Activated CD4-positive, alpha-beta memory T cell treated with anti-CD3 and anti-CD28 coated beads, Interleukin-2, amount 10 ng/mL, durations not matched to agents 7 days and 5 days (primary cell): ENCODE measurements at regions not wholly inside any gene's neighbourhood (a gene's known extent, or its start where the extent isn't known, plus 50 kb on each side); places are given as distances from the start of the nearest gene placed in this dataset.

Experiments
- CTCF ChIA-PET: fragments of 350-600 bp; sonication (Branson Sonifier 250); formaldehyde crosslinking; loops from one replicate; lab custom pipeline; 2021; ENCODE audit warnings: antibody characterized with exemption, inconsistent platforms; lab: Charles Lee
- POLR2A ChIA-PET: fragments of 350-600 bp; sonication (Branson Sonifier 250); formaldehyde crosslinking; loops from one replicate; lab custom pipeline; 2021; ENCODE audit warnings: antibody characterized with exemption; lab: Charles Lee
- DNase-seq: peaks from one replicate; pipeline ENCODE4 v3.0.0-alpha.2; 2020
- H3K27ac Mint-ChIP-seq: one replicate; pipeline ENCODE4 v1.8.0; 2021; ENCODE audit warnings: mild to moderate bottlenecking, mixed read lengths
- H3K27me3 Mint-ChIP-seq: one replicate; pipeline ENCODE4 v1.8.0; 2021; ENCODE audit warnings: mixed read lengths
- H3K36me3 Mint-ChIP-seq: one replicate; pipeline ENCODE4 v1.8.0; 2021; ENCODE audit warnings: low read depth, mixed read lengths
- H3K4me1 Mint-ChIP-seq: one replicate; pipeline ENCODE4 v1.8.0; 2021; ENCODE audit warnings: mixed read lengths
- H3K4me3 Mint-ChIP-seq: one replicate; pipeline ENCODE4 v1.8.0; 2021; ENCODE audit warnings: mild to moderate bottlenecking, mixed read lengths
- H3K9me3 Mint-ChIP-seq: one replicate; pipeline ENCODE4 v1.8.0; 2021; ENCODE audit warnings: mixed read lengths

DNA sequence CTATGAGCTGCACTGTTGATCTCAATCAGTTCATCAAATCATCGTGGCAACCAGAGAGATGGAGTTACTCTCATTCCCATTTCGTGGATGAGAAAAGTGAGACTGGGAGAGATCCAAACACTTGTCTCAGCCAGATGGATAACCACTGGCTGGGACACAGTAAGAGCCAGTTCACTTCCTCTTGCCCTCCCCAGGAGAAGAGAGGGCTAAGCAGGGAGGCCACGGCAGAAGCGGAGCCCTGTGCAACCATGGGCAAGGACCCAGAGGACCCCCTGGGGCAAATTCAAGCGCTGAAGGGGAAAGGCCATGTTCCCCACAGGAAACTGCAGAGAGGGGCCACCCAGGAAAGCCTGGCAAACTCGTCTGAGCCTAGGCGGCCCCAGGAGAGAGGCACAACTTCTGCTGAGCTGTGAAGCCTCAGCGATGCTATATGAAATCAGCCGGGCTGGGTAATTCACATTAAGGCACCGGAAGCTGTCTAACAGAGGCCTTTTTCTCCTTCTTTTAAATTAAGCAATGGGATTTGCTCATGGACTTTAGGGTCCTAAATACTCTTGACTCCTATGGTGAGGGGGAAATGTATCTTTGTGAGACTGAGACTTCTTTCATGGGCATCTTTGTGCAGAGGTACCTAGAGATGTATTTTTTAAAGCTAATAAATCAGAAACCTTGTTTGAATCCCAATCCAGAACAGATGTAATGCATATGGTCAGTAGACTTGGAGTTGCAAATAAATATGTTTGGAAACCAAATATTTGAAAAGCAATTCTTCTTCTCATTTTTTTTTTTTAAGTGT is 137.1 kb upstream of the SMIM23 start:
- Mint-ChIP-seq H3K4me1 (peaks cover 9% of the 10 kb centered on the region), H3K36me3 (no peaks in the 10 kb centered on the region)

DNA sequence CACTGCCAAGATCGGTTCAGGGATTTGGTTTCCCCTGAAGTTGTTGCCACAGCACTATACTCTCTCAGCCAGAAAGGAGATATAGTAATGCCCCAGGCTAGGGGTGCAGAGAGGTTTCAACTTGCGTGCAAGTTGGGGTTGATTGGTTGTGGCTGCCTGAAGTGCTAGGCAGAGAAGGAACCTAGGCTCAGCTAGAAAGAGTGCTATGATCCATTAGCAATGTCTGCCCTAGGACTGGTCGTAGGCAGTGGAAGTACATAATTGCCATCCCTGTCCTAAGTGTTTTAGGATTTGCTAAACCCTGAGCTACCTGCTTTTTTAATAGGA is 136.6 kb upstream of the SMIM23 start:
- Mint-ChIP-seq H3K4me3 (no peak overlapping the region), H3K4me1 (peaks cover 9% of the 10 kb centered on the region), H3K36me3 (no peaks in the 10 kb centered on the region), H3K27me3 (peaks cover 15% of the 10 kb centered on the region), H3K9me3 (no peaks in the 10 kb centered on the region), H3K27ac (no peak overlapping the region)
- CTCF ChIA-PET, result interaction anchor here (1.1 kb wide), 1 partner anchor 10 kb away, joined by 3 read pairs; no protein-coding TSS in a partner anchor
- no peak for DNase-seq
- POLR2A ChIA-PET, result no interaction called here

More for the DNA sequence above, 137.1 kb upstream of the SMIM23 start:
- Mint-ChIP-seq H3K4me3 (no peak overlapping the region), H3K27me3 (peaks cover 14% of the 10 kb centered on the region), H3K9me3 (no peaks in the 10 kb centered on the region), H3K27ac (no peak overlapping the region)
- ChIA-PET POLR2A (no interaction called here), CTCF (no interaction called here)
- no peak for DNase-seq

GRCh38 chr5:171650597-171650996 is 135.0 kb upstream of the SMIM23 start:
- H3K36me3 Mint-ChIP-seq, result no peaks in the 10 kb centered on the region
- CTCF ChIA-PET, result no interaction called here
- H3K4me1 Mint-ChIP-seq, result peaks cover 9% of the 10 kb centered on the region

DNA sequence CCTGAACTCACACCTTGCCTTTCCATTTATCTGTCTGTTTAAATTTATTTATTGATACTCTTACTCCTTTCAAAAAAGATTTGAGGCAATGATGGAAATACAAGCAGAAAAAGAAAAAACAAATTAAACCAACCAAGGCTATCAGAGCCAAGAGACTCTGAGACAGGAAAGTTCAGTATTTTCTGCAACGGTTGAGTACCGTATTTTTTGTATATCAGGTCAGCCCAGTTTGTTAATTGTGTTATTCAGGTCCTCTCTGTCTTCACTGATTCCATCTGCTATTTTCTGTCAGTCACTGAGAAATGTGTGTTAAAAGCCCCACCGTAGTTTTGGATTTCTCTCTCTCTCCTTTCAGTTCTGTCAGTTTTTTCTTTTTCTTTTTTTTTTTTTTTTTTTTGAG is 134.5 kb upstream of the SMIM23 start:
- Mint-ChIP-seq H3K27ac (no peak overlapping the region), H3K36me3 (no peaks in the 10 kb centered on the region), H3K9me3 (no peaks in the 10 kb centered on the region), H3K4me3 (no peak overlapping the region), H3K27me3 (peaks cover 13% of the 10 kb centered on the region), H3K4me1 (peaks cover 9% of the 10 kb centered on the region)
- ChIA-PET CTCF (no interaction called here), POLR2A (no interaction called here)
- no peak for DNase-seq

More at GRCh38 chr5:171650597-171650996, 135.0 kb upstream of the SMIM23 start:
- Mint-ChIP-seq H3K4me3 (no peak overlapping the region), H3K9me3 (no peaks in the 10 kb centered on the region), H3K27ac (no peak overlapping the region), H3K27me3 (peaks cover 16% of the 10 kb centered on the region)
- POLR2A ChIA-PET, result no interaction called here
- no peak for DNase-seq

DNA sequence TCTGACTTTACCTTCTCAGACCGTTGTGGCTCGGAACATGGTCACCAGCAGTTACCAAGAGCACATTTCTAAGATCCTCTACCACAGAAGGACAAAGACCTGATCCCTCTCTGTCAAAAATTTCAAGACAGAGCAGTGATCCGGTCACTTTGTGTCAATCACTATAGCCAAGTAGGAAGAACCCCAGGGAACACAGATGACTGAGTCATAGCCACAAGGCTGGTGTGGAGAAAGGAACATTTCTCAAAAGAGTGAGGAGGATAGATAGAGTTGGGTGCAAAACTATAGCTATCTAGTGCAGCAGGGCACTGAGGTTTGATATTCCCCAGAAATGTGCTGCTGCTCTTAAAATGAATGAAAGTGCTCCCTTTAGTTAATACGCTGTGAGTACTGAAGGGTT is 130.7 kb upstream of the SMIM23 start:
- Mint-ChIP-seq H3K27ac (no peak overlapping the region), H3K27me3 (peaks cover 21% of the 10 kb centered on the region), H3K36me3 (no peaks in the 10 kb centered on the region), H3K4me1 (no peaks in the 10 kb centered on the region), H3K9me3 (no peaks in the 10 kb centered on the region), H3K4me3 (no peak overlapping the region)
- ChIA-PET CTCF (no interaction called here), POLR2A (no interaction called here)
- no peak for DNase-seq

DNA sequence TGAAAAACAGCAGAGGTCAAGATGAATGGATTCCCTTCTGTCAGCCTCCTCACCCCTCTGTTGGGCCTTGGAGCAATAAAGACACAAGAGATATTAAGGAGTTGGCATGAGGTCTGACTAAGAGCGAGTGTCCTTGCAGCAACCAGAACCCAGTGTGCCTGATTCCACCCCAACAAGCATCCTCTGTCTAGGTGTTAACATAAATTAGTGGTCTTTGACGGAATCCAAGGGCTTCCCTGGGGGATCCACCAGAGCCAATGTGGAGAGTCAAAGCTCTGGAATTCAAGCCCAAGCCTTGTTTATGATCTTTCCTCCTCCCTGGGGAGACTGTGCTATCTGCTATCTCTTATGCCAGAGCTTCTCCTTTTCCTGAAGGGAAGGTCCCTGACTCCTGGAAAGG is 128.1 kb upstream of the SMIM23 start:
- Mint-ChIP-seq H3K9me3 (no peaks in the 10 kb centered on the region), H3K4me1 (no peaks in the 10 kb centered on the region), H3K27ac (no peak overlapping the region), H3K36me3 (no peaks in the 10 kb centered on the region), H3K4me3 (no peak overlapping the region), H3K27me3 (peaks cover 18% of the 10 kb centered on the region)
- ChIA-PET POLR2A (no interaction called here), CTCF (no interaction called here)
- DNase-seq, result no peak

GRCh38 chr5:171659896-171660295 is 125.7 kb upstream of the SMIM23 start:
- ChIA-PET POLR2A (no interaction called here), CTCF (no interaction called here)
- no peak overlapping the region for H3K27ac Mint-ChIP-seq
- no peak overlapping the region for H3K4me3 Mint-ChIP-seq
- H3K4me1 Mint-ChIP-seq, result no peaks in the 10 kb centered on the region
- no peaks in the 10 kb centered on the region for H3K36me3 Mint-ChIP-seq
- H3K9me3 Mint-ChIP-seq, result no peaks in the 10 kb centered on the region
- H3K27me3 Mint-ChIP-seq, result peaks cover 10% of the 10 kb centered on the region
- no peak for DNase-seq

DNA sequence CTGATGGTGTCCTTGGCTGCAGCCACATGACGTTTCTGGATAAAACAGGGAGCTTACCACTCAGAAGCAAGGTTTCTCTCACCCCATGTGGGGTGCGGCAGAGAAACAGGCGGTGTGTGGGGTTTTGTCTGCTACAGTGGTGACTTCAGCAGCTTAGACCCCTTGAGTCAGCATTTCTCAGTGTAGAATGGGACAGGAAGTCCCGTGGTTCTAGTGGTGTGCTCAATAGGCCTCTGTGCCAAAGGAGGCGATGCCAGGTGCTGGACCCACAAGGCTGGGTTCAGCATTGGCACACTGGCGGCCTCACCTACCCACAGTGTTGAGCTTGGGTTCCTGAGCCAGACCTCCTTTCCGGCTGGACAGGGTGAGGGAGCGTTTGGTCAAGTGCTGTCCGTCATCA is 125.2 kb upstream of the SMIM23 start:
- peaks cover 10% of the 10 kb centered on the region for H3K27me3 Mint-ChIP-seq
- no peak for DNase-seq
- H3K4me3 Mint-ChIP-seq, result no peak overlapping the region
- no peaks in the 10 kb centered on the region for H3K4me1 Mint-ChIP-seq
- no peaks in the 10 kb centered on the region for H3K36me3 Mint-ChIP-seq
- ChIA-PET POLR2A (no interaction called here), CTCF (no interaction called here)
- H3K9me3 Mint-ChIP-seq, result no peaks in the 10 kb centered on the region
- no peak overlapping the region for H3K27ac Mint-ChIP-seq

DNA sequence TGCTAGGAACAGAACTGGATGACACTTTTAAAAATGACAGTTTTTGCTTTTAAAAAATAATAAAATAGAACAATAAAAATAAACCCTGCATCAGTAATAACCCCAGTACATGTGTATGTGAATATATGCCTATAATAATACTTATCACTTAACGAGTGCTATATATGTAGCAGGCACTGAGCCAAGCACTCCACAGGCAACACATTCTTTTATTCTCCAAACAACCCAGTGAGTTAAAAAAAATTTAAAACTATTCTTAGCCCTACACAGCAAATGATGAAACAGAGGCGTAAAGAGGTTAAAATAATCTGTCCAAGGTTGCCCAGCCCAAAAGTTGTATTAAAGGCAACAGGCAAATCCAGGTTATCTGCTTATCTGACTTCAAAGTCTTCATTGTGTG is 124.5 kb upstream of the SMIM23 start:
- ChIA-PET CTCF (no interaction called here), POLR2A (no interaction called here)
- H3K4me1 Mint-ChIP-seq, result no peaks in the 10 kb centered on the region
- H3K36me3 Mint-ChIP-seq, result no peaks in the 10 kb centered on the region
- DNase-seq, result no peak
- peaks cover 10% of the 10 kb centered on the region for H3K27me3 Mint-ChIP-seq
- no peak overlapping the region for H3K27ac Mint-ChIP-seq
- no peak overlapping the region for H3K4me3 Mint-ChIP-seq
- no peaks in the 10 kb centered on the region for H3K9me3 Mint-ChIP-seq

DNA sequence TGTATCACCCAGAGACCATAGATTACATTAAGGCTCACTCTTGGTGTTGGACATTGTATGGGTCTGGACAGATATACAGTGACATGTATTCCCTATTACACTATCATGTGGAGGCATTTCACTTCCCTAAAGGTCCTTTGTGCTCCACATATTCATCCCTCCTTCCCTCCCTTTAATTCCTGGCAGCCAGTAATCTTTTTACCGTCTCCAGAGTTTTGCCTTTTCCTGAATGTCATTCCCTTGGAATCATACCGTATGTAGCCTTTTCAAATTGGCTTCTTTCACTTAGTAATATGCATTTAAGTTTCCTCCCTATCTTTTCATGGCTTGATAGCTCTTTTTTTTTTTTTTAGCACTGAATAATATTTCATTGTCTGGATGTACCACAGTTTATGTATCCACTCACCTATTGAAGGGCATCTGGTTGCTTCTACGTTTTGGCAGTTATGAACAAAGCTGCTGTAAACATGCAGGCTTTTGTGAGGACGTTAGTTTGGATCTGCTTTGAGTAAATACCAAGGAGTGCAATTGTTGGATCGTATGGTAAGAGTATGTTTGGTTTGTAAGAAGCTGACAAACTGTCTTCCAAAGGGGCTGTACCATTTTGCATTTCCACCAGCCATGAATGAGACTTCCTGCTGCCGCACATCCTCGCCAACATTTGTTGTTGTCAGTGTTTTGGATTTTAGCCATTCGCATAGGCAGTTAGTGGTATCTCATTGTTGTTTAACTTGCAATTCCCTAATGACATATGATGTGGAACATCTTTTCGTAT is 122.1 kb upstream of the SMIM23 start:
- H3K36me3 Mint-ChIP-seq, result no peaks in the 10 kb centered on the region
- H3K4me1 Mint-ChIP-seq, result no peaks in the 10 kb centered on the region
- no peak for DNase-seq
- ChIA-PET CTCF (no interaction called here), POLR2A (no interaction called here)
- peaks cover 4% of the 10 kb centered on the region for H3K27me3 Mint-ChIP-seq
- H3K27ac Mint-ChIP-seq, result no peak overlapping the region
- no peak overlapping the region for H3K4me3 Mint-ChIP-seq
- H3K9me3 Mint-ChIP-seq, result no peaks in the 10 kb centered on the region

- H3K9me3 Mint-ChIP-seq, result no peaks in the 10 kb centered on the region
- H3K36me3 Mint-ChIP-seq, result no peaks in the 10 kb centered on the region
- no peak overlapping the region for H3K4me3 Mint-ChIP-seq
- ChIA-PET CTCF (no interaction called here), POLR2A (no interaction called here)
- no peaks in the 10 kb centered on the region for H3K27me3 Mint-ChIP-seq
- H3K27ac Mint-ChIP-seq, result no peak overlapping the region
- no peaks in the 10 kb centered on the region for H3K4me1 Mint-ChIP-seq
- no peak for DNase-seq
Observed at GRCh38 chr5:171664489-171664888, 121.1 kb upstream of the SMIM23 start.

GRCh38 chr5:171666815-171667214 is 118.8 kb upstream of the SMIM23 start:
- Mint-ChIP-seq H3K4me1 (no peaks in the 10 kb centered on the region), H3K4me3 (no peak overlapping the region), H3K36me3 (no peaks in the 10 kb centered on the region), H3K27me3 (peaks cover 4% of the 10 kb centered on the region), H3K27ac (no peak overlapping the region), H3K9me3 (no peaks in the 10 kb centered on the region)
- ChIA-PET CTCF (no interaction called here), POLR2A (no interaction called here)
- no peak for DNase-seq

DNA sequence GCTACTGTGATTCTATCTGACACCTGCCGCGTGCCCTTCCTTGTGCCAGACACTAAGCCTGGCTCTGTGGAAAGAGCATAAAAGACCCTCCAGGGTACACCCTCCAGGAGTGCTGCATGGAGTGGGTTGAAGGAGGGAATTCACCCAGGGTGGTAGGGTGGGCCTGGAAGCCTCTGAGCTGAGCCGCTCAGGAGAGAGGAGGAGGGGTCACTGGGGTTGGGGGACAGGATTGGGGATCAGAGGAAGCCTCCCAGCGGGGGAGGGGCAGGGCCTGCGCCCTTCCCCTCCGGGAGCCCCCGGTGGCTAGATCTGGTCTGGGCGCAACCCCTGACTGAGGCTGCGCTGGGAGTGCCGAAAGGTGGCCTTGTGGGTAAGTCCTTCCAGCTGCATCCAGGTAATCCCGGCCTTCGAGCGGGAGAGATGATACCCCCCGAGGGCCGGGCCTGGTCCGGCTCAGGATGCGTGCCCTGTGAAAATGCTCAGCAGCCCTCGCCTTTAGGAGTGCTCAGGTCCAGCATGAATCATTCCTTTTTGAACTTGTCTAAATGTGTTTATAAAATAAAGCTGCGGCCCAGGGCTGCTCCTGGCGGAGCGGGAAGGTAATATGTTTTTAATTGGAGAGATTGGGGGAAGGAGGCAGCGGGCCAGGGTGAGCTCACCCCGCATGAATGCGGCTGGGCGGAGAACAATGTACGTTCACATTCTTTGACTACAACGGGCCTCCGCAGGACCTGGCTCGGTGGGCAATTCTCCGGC is 118.1 kb upstream of the SMIM23 start:
- Mint-ChIP-seq H3K27me3 (peaks cover 4% of the 10 kb centered on the region), H3K36me3 (no peaks in the 10 kb centered on the region), H3K4me3 (no peak overlapping the region), H3K9me3 (no peaks in the 10 kb centered on the region), H3K27ac (no peak overlapping the region), H3K4me1 (no peaks in the 10 kb centered on the region)
- ChIA-PET POLR2A (no interaction called here), CTCF (interaction anchor here (1.3 kb wide), 1 partner anchor 38 kb away, joined by 3 read pairs; no protein-coding TSS in a partner anchor)
- no peak for DNase-seq
